HG02852 (cell line): ENCODE measurements at regions not wholly inside any gene's neighbourhood (a gene's known extent, or its start where the extent isn't known, plus 50 kb on each side); places are given as distances from the start of the nearest gene placed in this dataset.

Experiments
- ATAC-seq: cut with Tn5 transposase; IDR thresholded peaks from one replicate; pipeline ENCODE4 v1.9.1; 2021; ENCODE audit warnings: mild to moderate bottlenecking, moderate library complexity; ENCODE audit not compliant: unreplicated experiment

DNA sequence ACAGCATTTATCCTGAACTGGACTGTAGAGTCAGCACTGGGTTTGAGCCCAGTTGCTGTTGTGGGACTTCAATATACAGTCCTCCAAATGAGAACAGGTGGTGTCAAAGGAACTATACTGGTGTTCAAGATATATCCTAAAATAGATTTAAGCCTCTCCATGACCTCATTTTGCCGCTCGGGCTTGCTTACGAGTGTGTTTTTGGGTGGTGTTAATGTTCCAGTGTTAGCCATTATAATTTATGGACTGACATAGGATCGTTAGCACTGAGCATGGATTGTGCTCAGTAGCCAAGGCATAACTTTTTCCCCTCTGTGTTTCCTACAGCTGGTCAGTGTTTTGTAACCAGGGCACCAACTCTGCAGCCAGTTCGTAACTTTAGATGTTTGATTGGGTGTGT, 306.6 kb downstream of the SPATA31D1 start:
- ATAC-seq = no peak

DNA sequence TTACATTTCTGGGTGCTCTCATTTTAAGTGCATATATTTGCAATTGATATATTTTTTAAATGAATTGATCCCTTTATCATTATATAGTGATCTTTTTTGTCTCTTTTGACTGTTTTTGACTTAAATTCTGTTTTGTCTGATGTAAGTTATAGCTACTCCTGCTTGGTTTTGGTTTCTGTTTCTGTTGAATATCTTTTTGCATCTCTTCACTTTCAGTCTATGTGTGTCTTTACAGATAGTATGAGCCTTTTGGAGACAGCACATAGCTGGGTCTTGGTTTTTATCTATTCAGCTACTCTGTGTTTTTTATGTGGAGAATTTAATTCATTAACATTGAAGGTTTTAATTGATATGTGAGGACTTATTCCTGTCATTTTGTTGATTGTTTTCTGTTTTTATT, 311.3 kb downstream of the SPATA31D1 start:
- ATAC-seq = peak; percentile 61

DNA sequence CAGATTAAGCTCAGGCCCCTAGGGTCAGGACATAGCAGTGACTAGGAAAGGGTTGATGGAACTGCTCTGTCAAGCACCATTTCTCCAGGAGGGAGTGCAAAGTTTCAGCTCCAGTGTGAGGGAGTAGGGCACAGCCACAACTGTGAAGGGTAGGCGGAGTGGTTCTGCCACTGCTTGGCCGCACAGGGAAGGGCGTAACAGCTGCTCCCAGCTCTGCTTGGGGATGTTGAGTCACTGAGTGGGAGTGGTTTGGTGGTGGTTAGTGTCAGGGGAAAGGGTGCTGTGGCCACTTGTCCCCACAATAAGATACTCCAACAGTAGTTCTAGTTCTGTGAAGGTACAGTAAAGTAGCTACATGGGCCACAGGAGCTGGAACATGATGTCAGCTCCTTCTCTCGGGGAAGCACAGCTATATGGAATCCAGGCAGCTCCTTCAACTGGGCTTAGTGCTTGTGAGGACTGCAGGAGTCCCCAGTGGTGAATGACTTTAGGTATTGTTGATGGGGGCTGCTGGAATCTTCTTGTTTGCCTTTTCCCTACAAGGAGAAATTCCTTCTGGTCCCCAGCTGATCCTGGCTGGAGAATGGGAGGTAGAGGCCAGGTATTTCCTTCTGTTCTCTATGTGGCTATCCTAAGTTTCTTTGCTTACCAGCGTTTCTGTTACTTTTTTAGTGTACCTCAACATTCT, 314.5 kb downstream of the SPATA31D1 start:
- no peak for ATAC-seq

DNA sequence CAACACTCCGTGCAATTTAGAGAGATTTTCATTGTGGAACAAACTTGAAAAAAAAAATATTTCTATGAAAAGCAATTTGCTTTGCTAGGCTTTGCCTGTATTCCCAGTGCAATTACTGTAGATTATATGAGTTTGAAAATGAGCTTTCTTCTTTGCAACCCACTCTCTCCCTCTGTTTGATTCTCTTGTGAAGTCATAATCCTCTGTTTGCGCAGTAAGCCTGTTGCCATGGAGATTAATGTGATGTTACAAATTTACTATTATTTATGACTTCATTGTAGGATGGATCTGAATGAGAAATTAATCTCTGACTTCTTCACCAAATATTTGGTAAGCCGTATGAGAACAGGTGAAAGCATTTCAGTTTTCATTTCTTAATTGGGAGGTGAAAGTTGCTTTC, 320.3 kb downstream of the SPATA31D1 start:
- ATAC-seq = no peak

DNA sequence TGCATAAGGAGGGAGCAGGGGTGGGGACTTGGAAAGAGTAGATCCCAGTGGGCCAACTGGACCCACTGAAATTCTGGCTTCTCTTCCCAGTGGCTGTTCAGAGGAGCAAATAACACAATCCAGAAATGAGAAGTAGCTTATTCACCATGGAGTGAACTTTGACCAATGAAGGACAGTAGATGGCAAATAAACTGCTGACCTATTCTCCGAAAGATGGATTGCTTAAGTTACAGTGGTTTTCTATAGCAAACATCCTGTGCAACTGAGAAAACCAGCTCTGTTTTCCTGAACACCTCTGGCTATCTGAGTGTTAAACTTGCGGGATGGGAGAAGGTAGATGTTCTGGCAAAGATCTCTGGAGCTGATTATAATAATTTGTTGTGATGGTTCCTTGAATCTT, 325.1 kb downstream of the SPATA31D1 start:
- no peak for ATAC-seq

DNA sequence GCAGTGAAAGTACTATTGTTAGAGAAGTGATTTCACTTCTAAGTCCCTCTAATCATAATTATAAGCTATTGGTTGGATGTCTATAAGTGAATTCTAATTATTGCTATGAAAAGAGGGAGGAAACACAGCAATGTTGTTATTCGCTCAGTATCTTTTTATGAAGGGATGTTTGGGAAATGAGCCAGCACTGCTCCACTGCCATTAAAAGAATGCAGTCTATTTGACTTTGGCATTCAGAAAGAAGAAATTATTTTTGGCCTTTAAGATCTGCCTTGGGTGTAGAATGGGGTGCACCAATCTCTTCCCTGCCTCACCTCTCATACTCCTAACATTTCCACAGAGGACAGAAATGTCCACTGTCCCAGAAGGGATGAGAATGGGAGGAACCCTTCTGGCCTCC, 332.0 kb downstream of the SPATA31D1 start:
- no peak for ATAC-seq

DNA sequence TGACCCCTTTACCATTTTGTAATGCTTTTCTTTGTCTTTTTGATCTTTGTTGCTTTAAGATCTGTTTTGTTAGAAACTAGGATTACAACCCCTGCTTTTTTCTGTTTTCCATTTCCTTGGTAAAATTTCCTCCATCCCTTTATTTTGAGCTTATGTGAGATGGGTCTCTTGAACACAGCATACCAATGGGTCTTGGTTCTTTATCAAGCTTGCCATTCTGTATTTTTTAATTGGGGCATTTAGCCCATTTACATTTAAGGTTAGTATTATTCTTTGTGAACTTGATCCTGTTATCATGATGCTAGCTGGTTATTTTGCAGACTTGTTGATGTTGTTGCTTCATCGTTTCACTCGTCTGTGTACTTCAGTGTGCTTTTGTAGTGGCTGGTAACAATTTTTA, 337.3 kb downstream of the SPATA31D1 start:
- no peak for ATAC-seq

DNA sequence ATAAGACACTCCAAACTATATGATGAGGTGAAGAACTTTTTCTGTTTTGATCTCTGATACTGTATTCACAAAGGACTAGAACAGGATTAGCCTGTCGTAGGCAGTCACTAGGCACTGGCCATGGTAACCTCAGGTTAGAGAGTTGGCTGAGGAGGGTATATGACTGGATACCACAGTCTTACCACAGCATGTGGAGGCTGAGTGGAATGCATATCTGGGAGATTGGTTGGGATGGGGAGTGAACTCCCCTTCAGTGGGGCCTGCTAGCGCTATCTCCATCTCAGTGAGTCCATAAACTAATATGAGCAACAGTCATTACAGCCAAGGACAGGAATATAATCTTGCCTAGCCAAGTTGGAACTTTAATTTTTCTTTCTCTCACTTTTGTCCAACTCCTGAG, 339.1 kb downstream of the SPATA31D1 start:
- no peak for ATAC-seq

DNA sequence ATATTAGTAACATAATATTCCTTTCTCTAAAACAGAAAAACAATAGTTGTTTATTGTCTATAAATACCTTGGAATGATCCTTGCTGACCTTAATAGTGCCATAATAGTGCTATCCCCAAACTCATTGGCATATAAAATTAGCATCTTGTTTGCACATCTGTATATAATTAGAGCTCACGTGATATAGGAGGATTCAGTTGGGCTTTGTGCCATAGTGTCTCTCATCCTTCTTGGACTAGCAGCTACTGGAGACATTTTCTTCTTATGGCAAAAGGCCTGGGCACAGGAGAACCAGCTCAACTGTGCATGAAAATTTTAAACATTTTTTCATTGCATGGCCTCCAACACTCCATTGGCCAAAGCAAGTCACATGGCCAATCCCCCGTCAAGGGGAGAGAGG, 342.5 kb downstream of the SPATA31D1 start:
- ATAC-seq = no peak

DNA sequence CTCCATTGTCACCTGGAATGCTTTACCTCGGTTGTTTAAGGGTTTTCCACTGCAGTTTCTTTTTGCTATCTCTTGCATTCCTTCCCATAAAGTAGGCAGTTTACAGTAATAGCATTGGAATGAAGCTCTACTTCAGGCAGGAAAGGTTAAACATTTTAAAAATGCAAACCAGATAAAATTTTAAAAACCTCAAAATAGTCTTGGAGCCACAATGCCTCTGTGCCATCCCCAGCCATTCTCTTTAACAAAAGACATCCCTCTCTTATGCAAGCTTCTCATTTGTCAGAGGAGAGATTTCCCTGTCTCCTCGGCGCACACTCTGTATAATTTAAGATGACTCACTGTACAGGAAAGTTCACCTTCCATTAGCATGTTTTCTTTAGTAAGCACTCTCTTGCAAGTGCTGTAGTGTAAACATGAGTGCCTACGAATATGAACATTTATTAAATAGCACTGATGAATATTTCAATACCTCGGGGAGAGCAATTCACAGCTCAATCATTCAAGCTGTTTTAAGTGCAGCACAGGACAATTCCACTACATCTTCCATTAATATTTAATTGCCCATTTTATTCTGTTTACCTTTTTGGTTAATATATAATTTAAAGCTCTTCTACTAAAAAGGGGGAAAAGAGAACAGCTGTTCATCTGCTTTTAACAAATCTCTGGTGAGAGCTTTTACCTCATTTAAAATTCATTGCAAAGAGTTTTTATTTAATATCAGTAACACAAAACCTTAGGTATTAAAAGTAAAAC, 343.6 kb downstream of the SPATA31D1 start:
- no peak for ATAC-seq

DNA sequence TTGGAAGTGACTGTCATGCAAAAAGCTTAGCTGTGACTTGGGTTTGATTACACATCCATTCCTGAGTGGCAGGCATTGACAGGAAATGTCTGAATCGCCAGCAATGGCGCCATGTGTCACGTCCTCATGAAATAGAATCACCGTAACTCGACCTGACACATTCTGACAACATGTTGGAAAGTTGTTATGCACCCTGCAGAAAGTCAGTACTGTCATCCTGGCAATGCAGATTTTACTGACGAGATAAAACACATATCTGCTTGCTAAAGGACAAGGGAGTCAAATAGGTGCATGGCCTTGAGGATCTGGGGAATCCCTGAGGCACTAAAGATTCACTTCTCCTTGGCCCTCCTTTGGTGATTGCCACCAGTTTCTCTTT, 344.2 kb downstream of the SPATA31D1 start:
- ATAC-seq = no peak

DNA sequence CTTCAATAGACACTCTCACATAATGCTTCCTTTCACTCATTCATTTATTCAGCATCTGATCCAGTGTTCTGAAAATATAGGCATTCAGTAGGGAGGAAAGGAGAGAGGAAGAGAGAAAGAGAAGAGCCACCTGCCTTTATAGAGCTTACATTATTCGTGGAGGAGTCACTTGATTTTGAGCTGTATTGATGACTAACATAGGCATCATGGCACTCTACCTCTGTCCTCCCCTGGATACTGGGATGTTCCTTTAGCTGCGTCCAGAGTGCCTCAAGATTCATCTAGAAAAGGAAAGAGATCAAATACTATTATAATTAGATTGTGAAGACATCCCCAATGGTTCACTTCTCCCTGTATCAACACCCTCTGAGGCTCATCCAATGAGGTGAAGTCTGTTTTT, 345.1 kb downstream of the SPATA31D1 start:
- no peak for ATAC-seq

DNA sequence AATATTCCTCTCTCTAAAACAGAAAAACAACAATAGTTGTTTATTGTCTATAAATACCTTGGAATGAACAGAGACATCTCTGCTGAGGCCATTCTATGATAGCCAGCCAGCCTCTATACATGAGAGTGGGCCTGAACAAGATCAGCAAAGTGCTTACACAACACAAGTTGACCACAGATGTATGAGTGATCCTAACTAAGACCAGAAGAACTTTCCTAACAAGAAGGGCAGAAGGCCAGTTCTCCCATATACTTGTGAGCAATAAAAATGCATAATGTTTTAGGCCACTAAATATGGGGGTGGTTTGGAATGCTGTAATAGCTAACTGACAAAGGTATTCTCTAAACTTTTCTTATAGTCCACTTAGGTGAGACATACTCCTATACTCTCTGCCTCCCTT, 345.7 kb downstream of the SPATA31D1 start:
- ATAC-seq = no peak

DNA sequence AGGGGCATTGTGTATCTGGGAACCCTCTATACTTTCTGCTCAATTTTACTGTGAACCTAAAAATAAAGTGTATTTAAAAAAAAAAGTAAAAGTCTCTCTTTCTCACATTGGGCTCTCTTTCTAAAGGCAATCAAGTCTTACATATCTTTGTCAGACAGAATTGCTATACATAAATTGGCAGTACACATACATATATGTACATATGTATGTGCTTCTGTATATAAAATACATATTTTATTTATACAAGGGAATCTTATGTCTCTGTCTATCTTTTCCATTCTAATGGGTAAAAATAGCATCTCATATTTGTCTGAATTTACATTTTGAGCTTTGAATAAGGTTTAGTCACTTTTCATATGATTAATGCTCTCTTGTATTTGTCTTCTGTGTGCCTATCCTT, 348.8 kb downstream of the SPATA31D1 start:
- no peak for ATAC-seq

DNA sequence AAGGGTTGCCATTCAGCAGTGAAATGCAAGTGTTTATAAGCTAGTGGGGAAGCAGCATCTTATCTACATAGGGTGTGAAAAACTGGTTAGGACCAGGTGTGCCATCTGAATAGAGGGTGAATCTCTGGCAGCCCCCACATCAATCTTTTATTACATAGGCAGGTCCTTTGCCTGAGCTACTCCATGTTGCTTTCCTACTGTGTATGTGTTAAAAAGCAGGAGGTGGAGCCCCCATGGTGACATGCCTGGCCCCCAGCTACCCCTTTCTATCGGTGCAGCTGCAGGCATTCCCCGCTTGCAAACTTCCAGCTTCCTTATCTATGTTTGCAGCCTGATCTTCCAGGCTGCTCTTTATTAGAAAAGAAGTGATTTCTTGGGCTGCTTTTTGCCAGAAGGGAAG, 353.5 kb downstream of the SPATA31D1 start:
- ATAC-seq = no peak

DNA sequence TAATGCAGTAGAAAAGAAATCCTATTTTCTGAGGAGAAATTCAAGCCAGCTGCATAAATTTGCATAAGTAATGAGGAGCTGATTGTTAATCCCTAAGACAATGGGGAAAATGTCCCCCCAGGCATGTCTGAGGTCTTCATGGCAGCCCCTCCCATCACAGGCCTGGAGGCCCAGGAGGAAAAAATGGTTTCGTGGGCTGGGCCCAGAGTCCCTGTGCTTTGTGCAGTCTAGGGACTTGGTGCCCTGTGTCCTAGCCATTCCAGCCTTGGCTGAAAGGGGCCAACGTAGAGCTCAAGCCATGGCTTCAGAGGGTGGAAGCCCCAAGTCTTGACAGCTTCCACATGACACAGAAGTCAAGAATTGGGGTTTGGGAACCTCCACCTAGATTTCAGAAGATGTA, 357.5 kb downstream of the SPATA31D1 start:
- ATAC-seq = no peak

DNA sequence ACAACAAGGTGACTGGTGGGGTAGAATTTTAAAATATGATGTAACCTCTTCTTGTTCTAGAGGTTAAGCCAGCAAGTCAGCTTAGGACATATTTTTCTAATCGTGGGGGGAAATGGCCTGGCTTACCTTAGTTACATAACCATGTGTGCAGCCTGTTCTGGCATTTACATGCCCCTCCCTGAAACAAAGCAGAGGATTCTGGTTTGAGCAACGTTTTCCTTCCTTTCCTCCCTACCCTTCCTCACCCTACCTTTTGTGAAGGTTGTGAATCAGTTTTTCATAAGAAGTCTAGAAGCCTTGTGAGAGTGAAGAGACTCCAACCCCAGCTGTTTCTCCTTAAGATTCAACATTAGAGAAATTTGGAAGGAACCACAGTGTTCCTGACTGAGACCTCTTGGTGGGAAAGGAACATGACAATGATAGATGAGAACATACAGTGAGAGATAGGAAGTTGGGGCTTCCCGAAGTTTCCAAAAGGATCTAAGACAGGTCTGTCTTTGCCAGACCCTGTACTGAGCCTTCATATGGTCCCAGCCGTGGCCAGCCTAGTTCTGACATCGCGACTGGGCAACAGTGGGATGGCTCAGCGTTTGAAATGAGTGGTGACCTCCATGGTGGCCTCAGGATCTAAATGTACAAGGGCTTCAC, 365.2 kb downstream of the SPATA31D1 start:
- no peak for ATAC-seq

DNA sequence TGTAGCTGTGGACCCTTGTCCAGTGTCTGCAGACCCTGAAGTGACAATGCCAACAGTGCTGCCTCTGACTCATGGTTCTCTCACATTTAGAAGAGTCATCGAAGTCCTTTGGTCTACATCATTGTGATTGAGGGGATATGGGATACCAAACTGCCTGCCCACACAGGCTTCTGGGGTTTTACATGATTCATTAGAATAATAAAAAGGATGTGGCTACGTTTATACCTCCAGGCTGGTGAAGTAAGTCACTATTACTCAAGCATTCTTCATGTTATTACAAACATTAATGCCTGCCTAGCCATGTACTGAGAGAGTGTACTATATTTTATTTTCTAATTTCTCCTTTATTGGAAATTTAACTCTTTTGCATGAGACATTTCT, 365.7 kb downstream of the SPATA31D1 start:
- ATAC-seq = no peak

DNA sequence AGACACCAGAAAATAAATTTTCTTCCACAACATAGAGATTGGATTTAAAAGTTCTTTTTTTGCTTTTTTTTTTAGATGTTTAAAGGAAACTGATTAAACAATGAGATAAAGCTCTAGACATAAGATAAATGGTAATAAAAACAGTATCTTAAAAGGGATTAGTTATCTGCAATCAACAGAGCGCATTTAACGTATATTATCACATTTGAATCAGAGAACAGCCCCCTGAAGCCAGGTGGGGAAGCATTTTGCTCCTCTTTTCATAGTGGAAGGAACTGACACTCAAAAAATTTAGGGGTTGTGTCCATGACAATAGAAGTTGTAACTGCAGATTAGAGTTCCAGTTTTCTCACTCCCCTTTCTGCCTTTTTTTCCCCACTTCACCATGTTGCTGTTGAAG, 367.6 kb downstream of the SPATA31D1 start:
- no peak for ATAC-seq

DNA sequence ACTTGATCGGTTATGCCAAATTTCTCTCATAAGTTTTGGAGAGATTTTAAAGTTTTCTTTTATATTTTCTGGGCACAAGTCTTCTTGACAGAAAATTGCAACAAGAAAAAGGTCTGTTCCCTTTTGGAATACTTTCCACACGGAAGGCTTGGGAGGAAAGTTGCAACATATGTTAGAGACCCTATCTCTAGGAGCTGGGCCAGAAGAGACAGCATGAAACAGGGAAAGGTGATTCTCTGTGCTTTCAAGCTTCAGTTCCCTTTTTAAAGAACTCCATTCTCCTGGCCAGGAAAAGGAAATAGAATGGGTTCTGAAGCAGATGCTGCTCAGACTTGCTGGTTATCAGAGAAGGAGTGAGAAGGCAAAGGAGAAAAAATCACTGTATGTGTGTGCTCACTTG, 368.3 kb downstream of the SPATA31D1 start:
- no peak for ATAC-seq

DNA sequence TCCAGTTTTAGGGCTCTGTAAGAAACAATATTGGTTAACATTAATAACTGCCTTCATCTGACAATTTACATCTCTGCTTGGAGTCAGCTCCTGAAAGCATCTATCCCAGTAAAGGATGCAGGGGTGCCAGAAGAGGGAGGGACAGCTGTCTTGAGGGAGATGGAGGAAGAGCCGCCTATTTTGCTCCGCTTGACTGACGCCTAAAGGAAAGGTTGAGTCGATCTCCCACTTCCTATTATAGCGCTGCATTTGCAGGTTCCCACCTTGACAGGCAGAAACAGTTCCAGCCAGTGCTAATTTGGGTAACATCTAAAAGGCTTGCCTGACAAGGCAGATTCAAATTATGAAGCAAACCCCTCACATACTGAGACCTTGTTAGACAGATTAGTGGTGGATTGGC, 374.6 kb downstream of the SPATA31D1 start:
- no peak for ATAC-seq

DNA sequence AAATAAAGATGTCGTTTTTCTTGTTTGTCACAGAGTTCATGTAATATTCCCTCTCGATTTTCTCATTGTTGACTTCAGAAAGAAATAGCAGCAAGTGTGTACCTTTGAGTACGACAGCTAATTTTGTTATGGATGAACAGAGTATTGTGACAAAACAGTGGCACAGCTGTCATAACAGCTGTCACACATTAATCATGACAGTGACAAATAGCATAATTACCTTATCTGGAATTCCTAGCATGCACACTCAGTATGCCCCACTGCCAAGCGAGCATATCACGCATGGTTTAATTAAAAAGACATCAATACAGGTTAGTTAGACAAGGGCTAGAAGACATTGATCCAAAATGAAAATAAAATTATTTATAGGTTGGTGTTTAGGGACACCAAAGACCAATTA, 375.1 kb downstream of the SPATA31D1 start:
- no peak for ATAC-seq
